ENCODE measurements at regions not wholly inside any gene's neighbourhood (a gene's known extent, or its start where the extent isn't known, plus 50 kb on each side); places are given as distances from the start of the nearest gene placed in this dataset.

GRCh38 chr10:31731711-31732110, 196.9 kb downstream of the ARHGAP12 start:
- no peak for ATAC-seq
- Mint-ChIP-seq H3K4me1 (no peaks in the 10 kb centered on the region), H3K4me3 (no peak overlapping the region), H3K27ac (no peak overlapping the region), H3K27me3 (peaks cover 23% of the 10 kb centered on the region), H3K9me3 (ENCODE audit: low read depth) (no peaks in the 10 kb centered on the region), H3K36me3 (no peaks in the 10 kb centered on the region)
- DNase-seq, result no peak
- CTCF ChIA-PET, result no interaction called here

- ATAC-seq, result no peak
- no peak overlapping the region for H3K4me3 Mint-ChIP-seq
- H3K9me3 Mint-ChIP-seq (ENCODE audit: low read depth), result no peaks in the 10 kb centered on the region
- H3K36me3 Mint-ChIP-seq, result no peaks in the 10 kb centered on the region
- no peak for DNase-seq
- H3K27me3 Mint-ChIP-seq, result peaks cover 25% of the 10 kb centered on the region
- H3K4me1 Mint-ChIP-seq, result no peaks in the 10 kb centered on the region
- H3K27ac Mint-ChIP-seq, result no peak overlapping the region
- CTCF ChIA-PET, result no interaction called here
These were observed 197.9 kb downstream of the ARHGAP12 start for GRCh38 chr10:31730776-31731175.

- H3K27me3 Mint-ChIP-seq, result peaks cover 27% of the 10 kb centered on the region
- H3K9me3 Mint-ChIP-seq (ENCODE audit: low read depth), result peaks cover 2% of the 10 kb centered on the region
- H3K4me3 Mint-ChIP-seq, result no peak overlapping the region
- H3K27ac Mint-ChIP-seq, result no peak overlapping the region
- DNase-seq, result no peak
- ATAC-seq, result no peak
- CTCF ChIA-PET, result interaction anchor here (0.7 kb wide), 1 partner anchor 9 kb away, joined by 3 read pairs; no protein-coding TSS in a partner anchor
- H3K4me1 Mint-ChIP-seq, result no peaks in the 10 kb centered on the region
- H3K36me3 Mint-ChIP-seq, result no peaks in the 10 kb centered on the region
These were observed 199.9 kb downstream of the ARHGAP12 start for GRCh38 chr10:31728698-31729224.

GRCh38 chr10:31725436-31725835, 203.2 kb downstream of the ARHGAP12 start:
- peaks cover 2% of the 10 kb centered on the region for H3K9me3 Mint-ChIP-seq (ENCODE audit: low read depth)
- ATAC-seq, result no peak
- H3K27me3 Mint-ChIP-seq, result peaks cover 21% of the 10 kb centered on the region
- CTCF ChIA-PET, result no interaction called here
- H3K36me3 Mint-ChIP-seq, result no peaks in the 10 kb centered on the region
- no peak overlapping the region for H3K4me3 Mint-ChIP-seq
- H3K27ac Mint-ChIP-seq, result no peak overlapping the region
- no peak for DNase-seq
- no peaks in the 10 kb centered on the region for H3K4me1 Mint-ChIP-seq

- Mint-ChIP-seq H3K9me3 (ENCODE audit: low read depth) (peaks cover 2% of the 10 kb centered on the region), H3K4me3 (no peak overlapping the region), H3K36me3 (no peaks in the 10 kb centered on the region), H3K27ac (no peak overlapping the region), H3K27me3 (peaks cover 19% of the 10 kb centered on the region), H3K4me1 (no peaks in the 10 kb centered on the region)
- ATAC-seq, result no peak
- CTCF ChIA-PET, result no interaction called here
- no peak for DNase-seq
These were observed 204.3 kb downstream of the ARHGAP12 start for GRCh38 chr10:31724296-31724695.

GRCh38 chr10:31723106-31723750, 205.4 kb downstream of the ARHGAP12 start:
- peaks cover 2% of the 10 kb centered on the region for H3K9me3 Mint-ChIP-seq (ENCODE audit: low read depth)
- no peaks in the 10 kb centered on the region for H3K36me3 Mint-ChIP-seq
- DNase-seq (no peak), ATAC-seq (no peak)
- no peak overlapping the region for H3K27ac Mint-ChIP-seq
- CTCF ChIA-PET, result no interaction called here
- H3K27me3 Mint-ChIP-seq, result peaks cover 11% of the 10 kb centered on the region
- no peaks in the 10 kb centered on the region for H3K4me1 Mint-ChIP-seq
- no peak overlapping the region for H3K4me3 Mint-ChIP-seq

- no peak for DNase-seq
- no peak for ATAC-seq
- H3K4me3 Mint-ChIP-seq, result no peak overlapping the region
- H3K27me3 Mint-ChIP-seq, result peaks cover 16% of the 10 kb centered on the region
- no peaks in the 10 kb centered on the region for H3K36me3 Mint-ChIP-seq
- H3K4me1 Mint-ChIP-seq, result no peaks in the 10 kb centered on the region
- H3K27ac Mint-ChIP-seq, result no peak overlapping the region
- peaks cover 2% of the 10 kb centered on the region for H3K9me3 Mint-ChIP-seq (ENCODE audit: low read depth)
- CTCF ChIA-PET, result interaction anchor here (0.6 kb wide), 1 partner anchor 1362 kb away, joined by 3 read pairs; no protein-coding TSS in a partner anchor
These were observed 207.5 kb downstream of the ARHGAP12 start for GRCh38 chr10:31721096-31721495.

GRCh38 chr10:31720546-31720945, 208.1 kb downstream of the ARHGAP12 start:
- CTCF ChIA-PET, result interaction anchor here (0.6 kb wide), 1 partner anchor 1362 kb away, joined by 3 read pairs; no protein-coding TSS in a partner anchor
- ATAC-seq, result no peak
- H3K4me1 Mint-ChIP-seq, result no peaks in the 10 kb centered on the region
- H3K9me3 Mint-ChIP-seq (ENCODE audit: low read depth), result peaks cover 2% of the 10 kb centered on the region
- no peak overlapping the region for H3K27ac Mint-ChIP-seq
- H3K36me3 Mint-ChIP-seq, result no peaks in the 10 kb centered on the region
- peaks cover 15% of the 10 kb centered on the region for H3K27me3 Mint-ChIP-seq
- no peak overlapping the region for H3K4me3 Mint-ChIP-seq
- no peak for DNase-seq

- DNase-seq, result no peak
- H3K27me3 Mint-ChIP-seq, result peaks cover 5% of the 10 kb centered on the region
- H3K4me1 Mint-ChIP-seq, result peaks cover 24% of the 10 kb centered on the region
- CTCF ChIA-PET, result interaction anchor here (0.6 to 1.0 kb wide), 3 partner anchors 59 to 991 kb away, joined by 3 to 6 read pairs (median 3); no protein-coding TSS in a partner anchor
- H3K27ac Mint-ChIP-seq, result no peak overlapping the region
- no peak for ATAC-seq
- H3K4me3 Mint-ChIP-seq, result no peak overlapping the region
- peaks cover 3% of the 10 kb centered on the region for H3K9me3 Mint-ChIP-seq (ENCODE audit: low read depth)
- peaks cover 17% of the 10 kb centered on the region for H3K36me3 Mint-ChIP-seq
These were observed 219.2 kb downstream of the ARHGAP12 start for GRCh38 chr10:31709476-31709875.

- H3K27me3 Mint-ChIP-seq, result peaks cover 5% of the 10 kb centered on the region
- peaks cover 17% of the 10 kb centered on the region for H3K36me3 Mint-ChIP-seq
- no peak overlapping the region for H3K4me3 Mint-ChIP-seq
- CTCF ChIA-PET, result interaction anchor here (0.6 to 1.1 kb wide), 4 partner anchors 59 to 990 kb away, joined by 3 to 6 read pairs (median 3); no protein-coding TSS in a partner anchor
- peaks cover 3% of the 10 kb centered on the region for H3K9me3 Mint-ChIP-seq (ENCODE audit: low read depth)
- H3K27ac Mint-ChIP-seq, result peak overlapping the region; percentile 16
- no peak for DNase-seq
- peaks cover 24% of the 10 kb centered on the region for H3K4me1 Mint-ChIP-seq
- ATAC-seq, result no peak
These were observed 219.6 kb downstream of the ARHGAP12 start for GRCh38 chr10:31709028-31709427.

- no peak for ATAC-seq
- peak overlapping the region; percentile 84 for H3K27ac Mint-ChIP-seq
- DNase-seq, result no peak
- H3K27me3 Mint-ChIP-seq, result peaks cover 5% of the 10 kb centered on the region
- CTCF ChIA-PET, result interaction anchor here (1.1 kb wide), 1 partner anchor 99 kb away, joined by 3 read pairs; no protein-coding TSS in a partner anchor
- peaks cover 3% of the 10 kb centered on the region for H3K9me3 Mint-ChIP-seq (ENCODE audit: low read depth)
- peaks cover 17% of the 10 kb centered on the region for H3K36me3 Mint-ChIP-seq
- no peak overlapping the region for H3K4me3 Mint-ChIP-seq
- H3K4me1 Mint-ChIP-seq, result peaks cover 24% of the 10 kb centered on the region
These were observed 220.2 kb downstream of the ARHGAP12 start for GRCh38 chr10:31708474-31708873.

- Mint-ChIP-seq H3K36me3 (peaks cover 17% of the 10 kb centered on the region), H3K27ac (peak overlapping the region; percentile 84), H3K4me3 (no peak overlapping the region), H3K4me1 (peaks cover 24% of the 10 kb centered on the region), H3K27me3 (peaks cover 5% of the 10 kb centered on the region), H3K9me3 (ENCODE audit: low read depth) (peaks cover 3% of the 10 kb centered on the region)
- DNase-seq, result no peak
- peak; percentile 21 for ATAC-seq
- CTCF ChIA-PET, result interaction anchor here (1.1 kb wide), 1 partner anchor 100 kb away, joined by 3 read pairs; no protein-coding TSS in a partner anchor
These were observed 220.6 kb downstream of the ARHGAP12 start for GRCh38 chr10:31708046-31708445.

- peaks cover 24% of the 10 kb centered on the region for H3K4me1 Mint-ChIP-seq
- CTCF ChIA-PET, result interaction anchor here (1.0 kb wide), 1 partner anchor 63 kb away, joined by 3 read pairs; no protein-coding TSS in a partner anchor
These were observed 221.3 kb downstream of the ARHGAP12 start for GRCh38 chr10:31707093-31708039.

More at GRCh38 chr10:31707093-31708039, 221.3 kb downstream of the ARHGAP12 start:
- Mint-ChIP-seq H3K27me3 (peaks cover under 1% of the 10 kb centered on the region), H3K36me3 (peaks cover 14% of the 10 kb centered on the region), H3K9me3 (ENCODE audit: low read depth) (peaks cover 1% of the 10 kb centered on the region), H3K27ac (peak overlapping the region; percentile 84), H3K4me3 (peak overlapping the region; percentile 23)
- peak; percentile 95 for ATAC-seq
- peak; percentile 80 for DNase-seq

Data from activated CD8-positive, alpha-beta memory T cell treated with anti-CD3 and anti-CD28 coated beads, Interleukin-2, amount 10 ng/mL, durations not matched to agents 7 days and 5 days (primary cell).